Prostate gland (tissue), 2 donors: ENCODE measurements at regions not wholly inside any gene's neighbourhood (a gene's known extent, or its start where the extent isn't known, plus 50 kb on each side); places are given as distances from the start of the nearest gene placed in this dataset.

Experiments
- POLR2A ChIP-seq: fragments of 450-650 bp; IDR thresholded peaks from one replicate; pipeline ENCODE4 v1.6.1; 2016; ENCODE audit warnings: antibody characterized with exemption, mild to moderate bottlenecking
- TF ChIP-seq, protein P1 (sequence below), 4 experiments: fragments of 200-600 bp in 2 of 4; fragments of 450-650 bp in 2 of 4; sonication (generic) in 2 of 4; IDR thresholded peaks; 1 replicate in 3 of 4; 2 replicates in 1 of 4; pipeline ENCODE4 v1.5.1; 2016 to 2019; ENCODE audit warnings: antibody characterized with exemption in 4 of 4, mild to moderate bottlenecking in 2 of 4, moderate library complexity in 2 of 4

DNA sequence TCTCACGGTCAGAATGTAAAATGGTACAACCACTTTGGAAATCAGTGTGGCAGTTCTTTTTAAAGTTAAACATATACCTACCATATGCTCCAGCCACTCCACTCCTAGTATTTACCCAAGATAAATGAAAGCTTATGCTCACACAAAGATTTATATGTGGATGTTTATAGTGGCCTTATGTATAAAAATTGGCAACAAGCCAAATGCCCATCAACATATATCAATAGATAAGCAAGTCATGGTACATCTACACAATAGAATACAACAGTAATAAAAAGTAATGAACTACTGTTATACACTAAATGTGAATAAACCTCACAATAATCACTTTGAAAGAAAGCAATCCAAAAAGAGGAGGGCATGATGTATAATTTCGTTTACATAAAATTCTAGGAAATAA lies 153.5 kb upstream of the LMCD1 start:
- TF ChIP-seq, protein P1, sequence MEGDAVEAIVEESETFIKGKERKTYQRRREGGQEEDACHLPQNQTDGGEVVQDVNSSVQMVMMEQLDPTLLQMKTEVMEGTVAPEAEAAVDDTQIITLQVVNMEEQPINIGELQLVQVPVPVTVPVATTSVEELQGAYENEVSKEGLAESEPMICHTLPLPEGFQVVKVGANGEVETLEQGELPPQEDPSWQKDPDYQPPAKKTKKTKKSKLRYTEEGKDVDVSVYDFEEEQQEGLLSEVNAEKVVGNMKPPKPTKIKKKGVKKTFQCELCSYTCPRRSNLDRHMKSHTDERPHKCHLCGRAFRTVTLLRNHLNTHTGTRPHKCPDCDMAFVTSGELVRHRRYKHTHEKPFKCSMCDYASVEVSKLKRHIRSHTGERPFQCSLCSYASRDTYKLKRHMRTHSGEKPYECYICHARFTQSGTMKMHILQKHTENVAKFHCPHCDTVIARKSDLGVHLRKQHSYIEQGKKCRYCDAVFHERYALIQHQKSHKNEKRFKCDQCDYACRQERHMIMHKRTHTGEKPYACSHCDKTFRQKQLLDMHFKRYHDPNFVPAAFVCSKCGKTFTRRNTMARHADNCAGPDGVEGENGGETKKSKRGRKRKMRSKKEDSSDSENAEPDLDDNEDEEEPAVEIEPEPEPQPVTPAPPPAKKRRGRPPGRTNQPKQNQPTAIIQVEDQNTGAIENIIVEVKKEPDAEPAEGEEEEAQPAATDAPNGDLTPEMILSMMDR (IDR thresholded peaks at IDR 0.05) = no peak
- TF ChIP-seq POLR2A = no peak
